T-cell (primary cell): ENCODE measurements at regions not wholly inside any gene's neighbourhood (a gene's known extent, or its start where the extent isn't known, plus 50 kb on each side); places are given as distances from the start of the nearest gene placed in this dataset.
"Not testable (repeated sequence)": the region's sequence is repeated elsewhere in the genome, so short reads cannot be mapped to it uniquely, and the experiment has no call there.

Experiments used
- ATAC-seq, 4 experiments: fragments of 200-7000 bp in 3 of 4; fragments of 150-1000 bp in 1 of 4; cut with Tn5 transposase; replicated peaks in 1 of 4; 1 replicate in 3 of 4; 2 replicates in 1 of 4; pipeline ENCODE4 v1.10.0; 2021; ENCODE audit warnings: moderate library complexity in 3 of 4, mild to moderate bottlenecking in 2 of 4, moderate number of reproducible peaks in 1 of 4
- CTCF ChIA-PET, 2 donors: fragments of 300-600 bp; sonication (Branson Sonifier 250); formaldehyde crosslinking; loops; one replicate each; lab custom pipeline; 2022; ENCODE audit warnings: antibody characterized with exemption in 2 of 2; lab: Charles Lee
- POLR2A ChIA-PET, 2 donors: fragments of 300-600 bp; sonication (Branson Sonifier 250); formaldehyde crosslinking; loops; one replicate each; lab custom pipeline; 2022; ENCODE audit warnings: antibody characterized with exemption in 2 of 2; lab: Charles Lee
- DNase-seq, 35 experiments: peaks; one replicate each; pipeline versions ENCODE4 v3.0.0 to v3.0.0-alpha.2; 2013 to 2023
- H3K27ac ChIP-seq: one replicate; pipeline ENCODE4 v1.5.1; 2013; ENCODE audit warnings: low read length
- H3K27me3 ChIP-seq, 2 experiments: replicated peaks in 1 of 2; 1 replicate in 1 of 2; 2 replicates in 1 of 2; pipeline versions ENCODE4 v1.6.1 to v1.7.0; 2013; ENCODE audit warnings: low read length in 1 of 2, mixed read lengths in 1 of 2; ENCODE audit not compliant: control insufficient read depth in 2 of 2, insufficient read depth in 2 of 2; ENCODE audit errors: extremely low read depth in 1 of 2
- H3K36me3 ChIP-seq, 2 donors: 1 replicate in 1 of 2; 2 replicates in 1 of 2; pipeline versions ENCODE4 v1.6.1 to v1.7.0; 2013; ENCODE audit warnings: low read length in 1 of 2; ENCODE audit not compliant: control insufficient read depth in 2 of 2, insufficient read depth in 1 of 2; ENCODE audit errors: extremely low read depth in 1 of 2
- H3K4me1 ChIP-seq, 2 experiments: 1 replicate in 1 of 2; 2 replicates in 1 of 2; pipeline versions ENCODE4 v1.6.1 to v1.7.0; 2013; ENCODE audit warnings: low read length in 2 of 2, mixed read lengths in 1 of 2; ENCODE audit not compliant: insufficient read depth in 2 of 2, control insufficient read depth in 1 of 2; ENCODE audit errors: extremely low read depth in 1 of 2
- H3K4me3 ChIP-seq, 2 donors: 1 replicate in 1 of 2; 2 replicates in 1 of 2; pipeline versions ENCODE4 v1.5.1 to v1.7.0; 2013; ENCODE audit warnings: mild to moderate bottlenecking in 2 of 2, low read length in 1 of 2, moderate library complexity in 1 of 2; ENCODE audit not compliant: control insufficient read depth in 1 of 2; ENCODE audit errors: extremely low read depth in 1 of 2
- H3K9me3 ChIP-seq: 2 replicates; pipeline ENCODE4 v1.7.0; 2013
- H3K27ac Mint-ChIP-seq, 2 donors: one replicate each; pipeline ENCODE4 v1.8.0; 2020 to 2021; ENCODE audit warnings: mild to moderate bottlenecking in 2 of 2, mixed read lengths in 2 of 2
- H3K27me3 Mint-ChIP-seq, 2 donors: one replicate each; pipeline ENCODE4 v1.8.0; 2021 to 2022; ENCODE audit warnings: mixed read lengths in 2 of 2
- H3K36me3 Mint-ChIP-seq: one replicate; pipeline ENCODE4 v1.8.0; 2021; ENCODE audit warnings: mixed read lengths
- H3K4me1 Mint-ChIP-seq, 3 donors: one replicate each; pipeline ENCODE4 v1.8.0; 2020 to 2022; ENCODE audit warnings: mixed read lengths in 3 of 3, mild to moderate bottlenecking in 1 of 3
- H3K4me3 Mint-ChIP-seq, 3 donors: one replicate each; pipeline ENCODE4 v1.8.0; 2020 to 2022; ENCODE audit warnings: mild to moderate bottlenecking in 3 of 3, mixed read lengths in 3 of 3, moderate library complexity in 3 of 3
- H3K9me3 Mint-ChIP-seq, 3 donors: one replicate each; pipeline ENCODE4 v1.8.0; 2020 to 2022; ENCODE audit warnings: mixed read lengths in 3 of 3
- WGBS: methylation state at CpG from one replicate; pipeline ENCODE4 v1.1.5; 2013; ENCODE audit warnings: missing lambda C conversion rate; ENCODE audit not compliant: insufficient coverage; 5-methylcytosine and 5-hydroxymethylcytosine counted together

DNA sequence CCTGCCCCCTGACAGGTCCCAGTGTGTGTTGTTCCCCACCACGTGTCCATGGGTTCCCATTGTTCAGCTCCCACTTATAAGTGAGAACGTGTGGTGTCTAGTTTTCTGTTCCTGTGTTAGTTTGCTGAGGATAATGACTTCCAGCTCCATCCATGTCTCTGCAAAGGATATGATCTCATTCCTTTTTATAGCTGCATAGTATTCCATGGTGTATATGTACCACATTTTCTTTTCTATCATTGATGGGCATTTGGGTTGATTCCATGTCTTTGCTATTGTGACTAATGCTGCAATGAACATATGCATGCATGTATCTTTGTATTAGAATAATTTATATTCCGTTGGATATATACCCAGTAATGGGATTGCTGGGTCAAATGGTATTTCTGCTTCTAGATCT lies 108.0 kb upstream of the KCNK1 start:
- CTCF ChIA-PET, POLR2A ChIA-PET, H3K27me3 Mint-ChIP-seq, H3K27ac ChIP-seq, H3K4me1 Mint-ChIP-seq, H3K27ac Mint-ChIP-seq, H3K36me3 ChIP-seq, H3K9me3 ChIP-seq, H3K4me3 ChIP-seq, H3K27me3 ChIP-seq, H3K36me3 Mint-ChIP-seq, H3K4me3 Mint-ChIP-seq, H3K4me1 ChIP-seq, DNase-seq, ATAC-seq: not testable (repeated sequence)
- WGBS = no CpG with 5 or more reads among the region's 3 CpGs
- H3K9me3 Mint-ChIP-seq = peaks cover 0 to 14% (median 4%) of the 10 kb centered on the region in 3 donors

- no peaks in the 10 kb centered on the region for H3K36me3 Mint-ChIP-seq
- H3K9me3 ChIP-seq = no peaks in the 10 kb centered on the region
- ATAC-seq = no peak
- ChIA-PET CTCF (no interaction called here), POLR2A (no interaction called here)
- peaks cover 0 to 3% of the 10 kb centered on the region in 2 experiments for H3K27me3 ChIP-seq
- H3K4me3 ChIP-seq = no peak overlapping the region
- no CpG with 5 or more reads among the region's 3 CpGs for WGBS
- DNase-seq = no peak
- H3K27me3 Mint-ChIP-seq = peaks cover 0 to 1% of the 10 kb centered on the region in 2 donors
- no peaks in the 10 kb centered on the region for H3K4me1 Mint-ChIP-seq
- peaks cover 0 to 10% (median 4%) of the 10 kb centered on the region in 3 donors for H3K9me3 Mint-ChIP-seq
- no peak overlapping the region for H3K27ac ChIP-seq
- no peaks in the 10 kb centered on the region for H3K4me1 ChIP-seq
- H3K4me3 Mint-ChIP-seq = no peak overlapping the region
- H3K27ac Mint-ChIP-seq = no peak overlapping the region
- H3K36me3 ChIP-seq = no peaks in the 10 kb centered on the region
Measured at GRCh38 chr1:233509526-233509925, 104.4 kb upstream of the KCNK1 start.

- H3K4me3 Mint-ChIP-seq = no peak overlapping the region
- H3K9me3 Mint-ChIP-seq = no peaks in the 10 kb centered on the region
- ATAC-seq (no peak), DNase-seq (no peak)
- no peaks in the 10 kb centered on the region for H3K4me1 Mint-ChIP-seq
- no peak overlapping the region for H3K4me3 ChIP-seq
- H3K27me3 Mint-ChIP-seq = peaks cover 0 to 1% of the 10 kb centered on the region in 2 donors
- POLR2A ChIA-PET = no interaction called here
- H3K36me3 ChIP-seq = no peaks in the 10 kb centered on the region
- H3K4me1 ChIP-seq = no peaks in the 10 kb centered on the region
- WGBS = 74% methylated on average over 2 of the region's 3 CpGs
- H3K27ac Mint-ChIP-seq = no peak overlapping the region
- no peak overlapping the region for H3K27ac ChIP-seq
- CTCF ChIA-PET = no interaction called here
- peaks cover 0 to 18% of the 10 kb centered on the region in 2 experiments for H3K27me3 ChIP-seq
- no peaks in the 10 kb centered on the region for H3K9me3 ChIP-seq
- H3K36me3 Mint-ChIP-seq = no peaks in the 10 kb centered on the region
Measured at GRCh38 chr1:233512538-233512937, 101.4 kb upstream of the KCNK1 start.

DNA sequence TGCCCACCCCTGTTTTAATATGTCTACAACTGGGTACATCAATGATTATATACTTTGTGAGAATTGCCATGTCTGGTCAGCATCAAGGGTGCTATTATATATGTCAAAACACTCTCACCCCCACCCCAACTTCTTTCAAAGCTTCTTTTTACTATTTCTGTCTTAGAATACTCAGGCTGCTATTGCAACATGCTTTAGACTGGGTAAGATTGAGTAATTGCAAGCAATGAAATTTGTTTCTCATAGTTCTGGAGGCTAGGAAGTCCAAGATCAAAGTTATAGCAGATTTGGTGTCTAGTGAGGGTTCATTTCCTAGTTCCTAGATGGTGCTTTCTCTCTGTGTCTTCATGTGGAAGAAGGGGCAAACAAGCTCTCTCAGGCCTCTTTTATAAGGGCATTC lies 100.5 kb upstream of the KCNK1 start:
- Mint-ChIP-seq H3K4me1 (no peaks in the 10 kb centered on the region), H3K4me3 (no peak overlapping the region), H3K27me3 (peaks cover 0 to 1% of the 10 kb centered on the region in 2 donors), H3K27ac (no peak overlapping the region), H3K36me3 (no peaks in the 10 kb centered on the region), H3K9me3 (no peaks in the 10 kb centered on the region)
- CTCF ChIA-PET = no interaction called here
- H3K4me3 ChIP-seq = no peak overlapping the region
- DNase-seq = no peak
- POLR2A ChIA-PET = interaction anchor here in 1 of 2 donors (0.6 kb wide), 1 partner anchor 1892 kb away, joined by 6 read pairs; no protein-coding TSS in a partner anchor
- H3K27me3 ChIP-seq = peaks cover 0 to 18% of the 10 kb centered on the region in 2 experiments
- H3K36me3 ChIP-seq = no peaks in the 10 kb centered on the region
- ATAC-seq = no peak
- H3K4me1 ChIP-seq = no peaks in the 10 kb centered on the region
- no peak overlapping the region for H3K27ac ChIP-seq
- no peaks in the 10 kb centered on the region for H3K9me3 ChIP-seq

DNA sequence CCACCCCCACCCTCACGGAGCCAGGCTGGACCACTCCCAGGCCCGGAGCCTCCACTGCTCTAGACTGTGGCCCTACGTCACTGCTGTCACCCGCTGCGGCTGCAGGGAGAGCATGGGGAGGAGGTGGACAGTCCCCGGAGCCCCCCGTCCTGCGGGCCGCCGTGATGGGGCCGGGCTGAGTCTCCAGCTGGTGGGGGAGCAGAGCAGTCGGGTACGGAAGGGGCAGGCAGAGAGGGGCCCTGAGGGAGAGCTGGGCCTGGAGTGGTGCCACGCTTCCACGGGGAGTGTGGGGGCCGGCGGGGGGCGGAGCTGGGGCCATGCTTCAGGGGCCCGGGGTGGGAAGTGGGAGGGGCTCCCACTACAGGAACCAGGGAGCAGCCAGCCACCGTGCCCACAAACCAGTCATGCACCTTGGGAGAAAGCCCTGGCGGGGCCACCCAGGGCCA lies 98.9 kb upstream of the KCNK1 start:
- Mint-ChIP-seq H3K36me3 (no peaks in the 10 kb centered on the region), H3K27ac (no peak overlapping the region), H3K4me1 (no peaks in the 10 kb centered on the region), H3K27me3 (peaks cover 0 to 1% of the 10 kb centered on the region in 2 donors), H3K4me3 (no peak overlapping the region), H3K9me3 (peaks cover 0 to 4% (median 0%) of the 10 kb centered on the region in 3 donors)
- Histone ChIP-seq H3K9me3 (no peaks in the 10 kb centered on the region), H3K4me1 (no peaks in the 10 kb centered on the region), H3K27me3 (peaks cover 0 to 16% of the 10 kb centered on the region in 2 experiments), H3K27ac (no peak overlapping the region), H3K4me3 (no peak overlapping the region), H3K36me3 (no peaks in the 10 kb centered on the region)
- DNase-seq (no peak), ATAC-seq (no peak)
- CTCF ChIA-PET = no interaction called here
- 85% methylated on average over 14 of the region's 21 CpGs for WGBS
- POLR2A ChIA-PET = no interaction called here

GRCh38 chr1:233516732-233517131 lies 97.2 kb upstream of the KCNK1 start:
- peaks cover 0 to 4% (median 0%) of the 10 kb centered on the region in 3 donors for H3K9me3 Mint-ChIP-seq
- WGBS = 81% methylated on average over 7 of the region's 9 CpGs
- DNase-seq = no peak

GRCh38 chr1:233518344-233518743 lies 95.6 kb upstream of the KCNK1 start:
- Mint-ChIP-seq H3K4me1 (no peaks in the 10 kb centered on the region), H3K36me3 (no peaks in the 10 kb centered on the region), H3K27me3 (peaks cover 2 to 5% of the 10 kb centered on the region in 2 donors), H3K27ac (no peak overlapping the region), H3K4me3 (no peak overlapping the region), H3K9me3 (peaks cover 0 to 4% (median 0%) of the 10 kb centered on the region in 3 donors)
- no peaks in the 10 kb centered on the region for H3K4me1 ChIP-seq
- ChIA-PET CTCF (no interaction called here), POLR2A (no interaction called here)
- no peaks in the 10 kb centered on the region for H3K36me3 ChIP-seq
- no peaks in the 10 kb centered on the region for H3K9me3 ChIP-seq
- 0% methylated on average over 1 of the region's 3 CpGs for WGBS
- H3K27me3 ChIP-seq = peaks cover 0 to 21% of the 10 kb centered on the region in 2 experiments
- no peak overlapping the region for H3K4me3 ChIP-seq
- H3K27ac ChIP-seq = no peak overlapping the region
- DNase-seq (no peak), ATAC-seq (no peak)

More at GRCh38 chr1:233516732-233517131, 97.2 kb upstream of the KCNK1 start:
- no peaks in the 10 kb centered on the region for H3K36me3 ChIP-seq
- no peak overlapping the region for H3K4me3 ChIP-seq
- H3K4me1 ChIP-seq = no peaks in the 10 kb centered on the region
- Mint-ChIP-seq H3K4me1 (no peaks in the 10 kb centered on the region), H3K27ac (no peak overlapping the region), H3K27me3 (no peaks in the 10 kb centered on the region), H3K4me3 (no peak overlapping the region), H3K36me3 (no peaks in the 10 kb centered on the region)
- H3K27ac ChIP-seq = no peak overlapping the region
- no peaks in the 10 kb centered on the region for H3K9me3 ChIP-seq
- peaks cover 0 to 21% of the 10 kb centered on the region in 2 experiments for H3K27me3 ChIP-seq
- no peak for ATAC-seq
- POLR2A ChIA-PET = no interaction called here
- CTCF ChIA-PET = no interaction called here
